Peyer's patch (tissue), 4 donors: ENCODE measurements at regions not wholly inside any gene's neighbourhood (a gene's known extent, or its start where the extent isn't known, plus 50 kb on each side); places are given as distances from the start of the nearest gene placed in this dataset.

Source experiments
- DNase-seq, 3 donors: peaks; one replicate each; pipeline ENCODE4 v3.0.0-alpha.2; 2017 to 2019
- H3K27ac ChIP-seq, 4 donors: fragments of 200-600 bp; sonication (generic); one replicate each; pipeline ENCODE4 v1.5.1; 2016 to 2019
- H3K27me3 ChIP-seq, 2 donors: fragments of 200-600 bp; sonication (generic); one replicate each; pipeline ENCODE4 v1.5.1; 2019
- H3K36me3 ChIP-seq, 3 donors: fragments of 200-600 bp; sonication (generic); one replicate each; pipeline ENCODE4 v1.5.1; 2016 to 2019
- H3K4me1 ChIP-seq, 4 donors: fragments of 200-600 bp; sonication (generic); one replicate each; pipeline ENCODE4 v1.5.1; 2016 to 2019
- H3K4me3 ChIP-seq, 4 donors: fragments of 200-600 bp; sonication (generic); 1 replicate in 3 of 4; 2 replicates in 1 of 4; pipeline ENCODE4 v1.5.1; 2016 to 2019; ENCODE audit warnings: mild to moderate bottlenecking in 1 of 4
- H3K9me3 ChIP-seq, 4 donors: fragments of 200-600 bp; sonication (generic); one replicate each; pipeline ENCODE4 v1.5.1; 2016 to 2019; ENCODE audit warnings: mild to moderate bottlenecking in 1 of 4
- POLR2A ChIP-seq, 2 donors: fragments of 450-650 bp; IDR thresholded peaks; one replicate each; pipeline ENCODE4 v1.5.1; 2017; ENCODE audit warnings: antibody characterized with exemption in 2 of 2, mild to moderate bottlenecking in 2 of 2, moderate library complexity in 2 of 2
- TF ChIP-seq, protein P1 (sequence below), 6 experiments: fragments of 450-650 bp in 4 of 6; fragments of 200-600 bp in 2 of 6; sonication (generic) in 1 of 6; IDR thresholded peaks; one replicate each; pipeline ENCODE4 v1.5.1; 2017 to 2019; ENCODE audit warnings: antibody characterized with exemption in 6 of 6, mild to moderate bottlenecking in 3 of 6, moderate library complexity in 1 of 6

DNA sequence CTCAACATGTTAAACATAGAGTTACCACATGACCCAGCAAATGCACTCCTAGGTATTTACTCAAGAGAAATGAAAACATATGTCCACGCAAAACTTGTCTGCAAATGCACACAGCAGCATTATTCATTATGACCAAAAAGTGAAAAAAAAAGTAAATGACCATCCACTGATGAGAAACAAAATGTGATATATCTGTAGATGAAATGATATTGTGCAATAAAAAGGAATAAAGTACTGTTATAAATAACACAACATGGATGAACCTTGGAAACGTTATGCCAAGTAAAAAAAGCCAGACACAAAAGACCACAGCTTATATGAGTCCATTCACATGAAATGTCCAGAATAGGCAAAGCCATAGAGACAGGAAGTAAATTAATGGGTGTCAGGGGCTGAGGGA lies 61.4 kb upstream of the SKAP2 start:
- no peak for DNase-seq
- Histone ChIP-seq H3K9me3 (no peaks in the 10 kb centered on the region), H3K27me3 (no peaks in the 10 kb centered on the region), H3K4me1 (no peaks in the 10 kb centered on the region), H3K27ac (no peak overlapping the region), H3K4me3 (no peak overlapping the region), H3K36me3 (no peaks in the 10 kb centered on the region)
- TF ChIP-seq, protein P1, sequence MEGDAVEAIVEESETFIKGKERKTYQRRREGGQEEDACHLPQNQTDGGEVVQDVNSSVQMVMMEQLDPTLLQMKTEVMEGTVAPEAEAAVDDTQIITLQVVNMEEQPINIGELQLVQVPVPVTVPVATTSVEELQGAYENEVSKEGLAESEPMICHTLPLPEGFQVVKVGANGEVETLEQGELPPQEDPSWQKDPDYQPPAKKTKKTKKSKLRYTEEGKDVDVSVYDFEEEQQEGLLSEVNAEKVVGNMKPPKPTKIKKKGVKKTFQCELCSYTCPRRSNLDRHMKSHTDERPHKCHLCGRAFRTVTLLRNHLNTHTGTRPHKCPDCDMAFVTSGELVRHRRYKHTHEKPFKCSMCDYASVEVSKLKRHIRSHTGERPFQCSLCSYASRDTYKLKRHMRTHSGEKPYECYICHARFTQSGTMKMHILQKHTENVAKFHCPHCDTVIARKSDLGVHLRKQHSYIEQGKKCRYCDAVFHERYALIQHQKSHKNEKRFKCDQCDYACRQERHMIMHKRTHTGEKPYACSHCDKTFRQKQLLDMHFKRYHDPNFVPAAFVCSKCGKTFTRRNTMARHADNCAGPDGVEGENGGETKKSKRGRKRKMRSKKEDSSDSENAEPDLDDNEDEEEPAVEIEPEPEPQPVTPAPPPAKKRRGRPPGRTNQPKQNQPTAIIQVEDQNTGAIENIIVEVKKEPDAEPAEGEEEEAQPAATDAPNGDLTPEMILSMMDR (IDR thresholded peaks at IDR 0.05): no peak
- no peak for TF ChIP-seq POLR2A (IDR thresholded peaks at IDR 0.05)

DNA sequence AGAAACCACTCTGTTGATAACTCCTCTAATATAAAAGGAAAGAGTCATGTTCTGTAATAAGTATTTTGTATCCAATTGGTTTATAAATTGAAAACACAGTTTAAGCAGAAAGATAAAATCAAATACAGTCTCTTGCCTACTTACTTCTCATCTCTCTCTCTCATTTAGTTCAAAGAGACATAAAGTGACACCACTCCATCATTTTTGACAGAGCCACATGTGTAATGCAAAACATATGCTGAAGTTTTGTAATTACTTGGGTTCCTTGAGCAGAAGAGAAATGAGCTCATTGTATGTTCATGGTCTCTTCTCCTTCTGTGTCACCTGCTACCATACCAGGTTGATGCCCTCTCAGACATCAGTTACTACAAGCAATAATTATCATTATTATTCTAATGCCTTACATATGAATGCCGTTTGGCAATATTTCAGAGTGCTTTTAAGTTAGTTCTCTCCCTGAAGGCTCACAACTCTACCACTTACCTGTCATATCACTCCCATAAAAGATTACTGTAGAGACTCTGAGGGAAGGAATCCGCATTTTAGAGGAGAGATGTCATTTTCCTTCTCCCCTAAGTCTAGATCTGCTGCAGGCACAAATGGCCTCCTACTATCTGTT lies 59.9 kb upstream of the SKAP2 start:
- Histone ChIP-seq H3K36me3 (no peaks in the 10 kb centered on the region), H3K4me3 (no peak overlapping the region), H3K27me3 (no peaks in the 10 kb centered on the region), H3K4me1 (no peaks in the 10 kb centered on the region), H3K27ac (no peak overlapping the region), H3K9me3 (no peaks in the 10 kb centered on the region)
- no peak for DNase-seq
- no peak for TF ChIP-seq POLR2A (IDR thresholded peaks at IDR 0.05)
- TF ChIP-seq, protein P1 (IDR thresholded peaks at IDR 0.05): no peak

DNA sequence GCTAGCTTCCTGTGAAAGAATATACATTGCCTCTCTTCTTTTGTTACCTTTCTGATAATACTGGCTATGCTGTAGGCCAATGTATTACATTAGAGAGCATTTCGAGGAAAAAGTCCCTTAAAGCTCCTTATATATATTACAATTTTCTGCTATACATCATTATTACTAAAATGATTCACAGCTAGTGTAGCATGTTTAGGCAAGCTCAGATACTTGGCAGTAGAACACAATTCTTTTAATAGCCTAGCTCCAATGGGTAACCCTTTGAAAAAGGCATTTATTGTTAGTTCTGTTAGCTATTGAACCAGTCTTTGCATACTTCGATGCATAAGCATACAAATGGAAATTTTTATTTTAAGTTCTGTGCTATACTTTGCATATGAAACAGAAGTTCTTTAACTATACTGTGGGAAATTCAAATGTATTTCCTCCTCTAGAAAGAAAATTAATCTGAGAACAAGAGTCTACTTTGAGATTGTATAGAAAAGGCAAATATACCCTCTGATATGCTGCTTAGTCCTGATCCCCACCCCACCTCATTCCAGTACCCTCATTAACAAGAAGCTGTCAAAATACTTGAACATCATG lies 55.6 kb upstream of the SKAP2 start:
- H3K4me1 ChIP-seq: no peaks in the 10 kb centered on the region

DNA sequence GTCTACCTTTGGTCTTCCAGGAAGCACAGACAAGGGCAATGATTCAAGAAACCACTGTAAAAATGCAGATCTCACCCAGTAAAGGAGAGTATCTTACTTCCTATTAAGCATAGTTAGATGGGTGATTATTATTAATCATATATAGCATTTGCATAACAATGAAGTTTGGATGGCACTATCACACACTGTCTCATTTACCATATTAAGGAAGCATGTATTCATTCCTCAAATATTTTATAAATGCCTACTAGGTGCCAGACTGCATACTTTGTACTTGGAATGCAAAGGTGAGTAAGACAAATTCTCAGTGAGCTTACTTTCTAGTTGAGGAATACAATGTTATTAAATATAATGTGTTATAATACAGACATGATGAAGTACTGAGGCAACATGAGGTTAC lies 53.9 kb upstream of the SKAP2 start:
- H3K4me3 ChIP-seq: no peak overlapping the region
- no peaks in the 10 kb centered on the region for H3K36me3 ChIP-seq
- no peaks in the 10 kb centered on the region for H3K27me3 ChIP-seq
- TF ChIP-seq POLR2A (IDR thresholded peaks at IDR 0.05): no peak
- TF ChIP-seq, protein P1 (IDR thresholded peaks at IDR 0.05): no peak
- H3K9me3 ChIP-seq: no peaks in the 10 kb centered on the region
- H3K4me1 ChIP-seq: no peaks in the 10 kb centered on the region
- H3K27ac ChIP-seq: no peak overlapping the region
- no peak for DNase-seq

More for the DNA sequence above, 55.6 kb upstream of the SKAP2 start:
- Histone ChIP-seq H3K27me3 (no peaks in the 10 kb centered on the region), H3K27ac (no peak overlapping the region), H3K4me3 (no peak overlapping the region), H3K9me3 (no peaks in the 10 kb centered on the region), H3K36me3 (no peaks in the 10 kb centered on the region)
- TF ChIP-seq POLR2A (IDR thresholded peaks at IDR 0.05): no peak
- TF ChIP-seq, protein P1 (IDR thresholded peaks at IDR 0.05): no peak
- no peak for DNase-seq

DNA sequence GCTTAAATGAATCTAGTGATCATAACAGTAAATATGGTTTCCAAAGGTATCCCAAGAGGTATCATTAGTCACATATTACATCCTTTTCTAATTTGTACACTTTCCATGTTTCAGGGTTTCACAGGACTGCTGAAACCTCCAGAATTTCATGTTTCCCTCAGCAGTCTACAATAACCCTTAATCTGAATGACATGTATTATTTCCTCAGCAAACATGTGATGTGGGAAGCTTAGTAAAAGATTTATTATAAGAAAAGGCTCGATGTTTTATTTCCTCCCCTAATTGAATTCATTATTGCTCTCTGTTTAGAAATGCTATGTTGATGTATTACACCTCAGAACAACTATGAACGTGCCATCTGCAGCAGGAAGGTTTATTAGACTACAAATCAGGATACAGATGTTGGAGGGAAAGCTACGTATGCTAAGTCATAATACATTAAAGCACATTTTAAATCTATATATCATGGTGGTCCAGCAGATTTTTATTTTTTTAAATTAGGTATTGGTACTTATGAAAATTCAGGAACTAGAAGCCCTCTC lies 52.5 kb upstream of the SKAP2 start:
- TF ChIP-seq, protein P1 (IDR thresholded peaks at IDR 0.05): no peak
- no peak for TF ChIP-seq POLR2A (IDR thresholded peaks at IDR 0.05)
- Histone ChIP-seq H3K4me1 (no peaks in the 10 kb centered on the region), H3K9me3 (no peaks in the 10 kb centered on the region), H3K27me3 (no peaks in the 10 kb centered on the region), H3K27ac (no peak overlapping the region), H3K36me3 (no peaks in the 10 kb centered on the region), H3K4me3 (no peak overlapping the region)
- DNase-seq: no peak
